ENCODE measurements at regions not wholly inside any gene's neighbourhood (a gene's known extent, or its start where the extent isn't known, plus 50 kb on each side); places are given as distances from the start of the nearest gene placed in this dataset.
"Not testable (repeated sequence)": the region's sequence is repeated elsewhere in the genome, so short reads cannot be mapped to it uniquely, and the experiment has no call there.

- DNase-seq: no peak
Observed at GRCh38 chr12:19885093-19885812, 446.0 kb downstream of the AEBP2 start.

- no peak for DNase-seq
Observed at GRCh38 chr12:19886065-19886464, 446.8 kb downstream of the AEBP2 start.

- DNase-seq: no peak
Observed at GRCh38 chr12:19886639-19887064, 447.4 kb downstream of the AEBP2 start.

- DNase-seq: no peak
Observed at GRCh38 chr12:19890024-19890423, 450.7 kb downstream of the AEBP2 start.

GRCh38 chr12:19891936-19892591 is 452.8 kb downstream of the AEBP2 start:
- no peak for DNase-seq

- peak; percentile 56 for DNase-seq
Observed at GRCh38 chr12:19893514-19893913, 454.2 kb downstream of the AEBP2 start.

GRCh38 chr12:19894050-19894449 is 454.8 kb downstream of the AEBP2 start:
- DNase-seq: peak; percentile 25

- peak; percentile 61 for DNase-seq
Observed at GRCh38 chr12:19894803-19895202, 455.5 kb downstream of the AEBP2 start.

- no peak for DNase-seq
Observed at GRCh38 chr12:19895246-19896020, 456.1 kb downstream of the AEBP2 start.

- DNase-seq: no peak
Observed at GRCh38 chr12:19896041-19896440, 456.7 kb downstream of the AEBP2 start.

- no peak for DNase-seq
Observed at GRCh38 chr12:19896534-19896933, 457.2 kb downstream of the AEBP2 start.

- DNase-seq: no peak
Observed at GRCh38 chr12:19897900-19898408, 458.7 kb downstream of the AEBP2 start.

- DNase-seq: no peak
Observed at GRCh38 chr12:19901841-19902240, 462.5 kb downstream of the AEBP2 start.

GRCh38 chr12:19904819-19905218 is 463.5 kb upstream of the PDE3A start:
- DNase-seq: no peak

- no peak for DNase-seq
Observed at GRCh38 chr12:19908830-19909229, 459.5 kb upstream of the PDE3A start.

GRCh38 chr12:19909418-19909817 is 458.9 kb upstream of the PDE3A start:
- DNase-seq: no peak

- DNase-seq: no peak
Observed at GRCh38 chr12:19910681-19911080, 457.7 kb upstream of the PDE3A start.

- DNase-seq: peak; percentile 83
Observed at GRCh38 chr12:19912991-19913390, 455.3 kb upstream of the PDE3A start.

GRCh38 chr12:19915392-19916195 is 452.7 kb upstream of the PDE3A start:
- peak; percentile 90 for DNase-seq

GRCh38 chr12:19916196-19916753 is 452.1 kb upstream of the PDE3A start:
- peak; percentile 69 for DNase-seq

- DNase-seq: peak; percentile 81
Observed at GRCh38 chr12:19916974-19917373, 451.4 kb upstream of the PDE3A start.

- not testable (repeated sequence) for DNase-seq
Observed at GRCh38 chr12:19921716-19922115, 446.6 kb upstream of the PDE3A start.

All from DMS53 (cell line).